ENCODE measurements at regions not wholly inside any gene's neighbourhood (a gene's known extent, or its start where the extent isn't known, plus 50 kb on each side); places are given as distances from the start of the nearest gene placed in this dataset.

DNA sequence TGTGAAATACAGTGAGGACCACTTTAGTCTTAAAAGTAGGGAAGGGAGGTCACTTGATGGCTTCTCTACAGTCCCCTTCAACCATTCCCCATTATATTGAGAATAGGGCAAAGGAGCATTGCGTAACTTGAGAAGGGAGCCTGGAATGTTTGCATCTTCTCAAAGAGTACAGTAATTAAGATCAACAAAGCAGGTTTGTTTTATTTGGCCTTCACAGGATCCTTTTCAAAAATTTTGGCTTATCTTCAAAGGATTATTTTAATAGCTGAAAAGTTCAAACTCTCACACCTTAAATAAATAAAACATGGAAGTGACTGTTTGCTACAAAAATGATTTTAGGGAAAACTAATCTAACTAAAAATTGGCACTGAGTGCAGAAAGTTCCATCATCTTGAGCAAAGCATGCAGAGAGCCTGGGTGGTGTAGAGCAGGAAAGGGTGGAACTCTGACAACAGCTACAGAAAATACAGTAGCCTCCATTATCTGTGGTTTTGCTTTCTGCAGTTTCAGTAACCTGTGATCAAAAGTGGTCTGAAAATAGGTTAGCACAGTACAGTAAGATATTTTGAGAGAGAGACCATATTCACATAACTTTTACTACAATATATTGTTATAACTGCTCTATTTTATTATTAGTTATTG is 214.0 kb downstream of the MDFIC start:
- in situ Hi-C loops (cut with MboI; ENCODE audit: low sequenced_read_pairs), result no loop called here
- CTCF ChIA-PET, result no interaction called here
- dilution Hi-C loops (cut with HindIII; ENCODE audit: low sequenced_read_pairs, unreplicated experiment), result no loop called here

More for the DNA sequence above, 214.0 kb downstream of the MDFIC start:
- Histone ChIP-seq H3K23ac (ENCODE audit: low read depth, low read length) (no peak overlapping the region), H3K4me2 (ENCODE audit: low read depth, low read length) (no peak overlapping the region), H2BK5ac (ENCODE audit: low read depth, low read length, poor library complexity, severe bottlenecking) (no peak overlapping the region), H3K27me3 (ENCODE audit: control insufficient read depth, insufficient read depth, low read length) (no peaks in the 10 kb centered on the region), H2AFZ (replicated peaks; ENCODE audit: low read length, poor library complexity) (no peak overlapping the region), H3K4me3 (ENCODE audit: insufficient read depth, low read depth, low read length) (no peak overlapping the region), H3K9me1 (ENCODE audit: insufficient read depth, low read length) (no peaks in the 10 kb centered on the region; the same call in 1 of the 2 replicates), H3K18ac (ENCODE audit: low read depth, low read length) (no peak overlapping the region), H4K20me1 (ENCODE audit: insufficient read depth, low read length) (no peaks in the 10 kb centered on the region), H3K79me1 (ENCODE audit: low read depth in 1 of 2, low read length in 2 of 2) (no peaks in the 10 kb centered on the region), H3K36me3 (ENCODE audit: control insufficient read depth, insufficient read depth, low read length) (no peaks in the 10 kb centered on the region), H2AK5ac (ENCODE audit: low read depth, low read length) (no peak overlapping the region), H3K9me3 (ENCODE audit: control insufficient read depth, insufficient read depth, low read length) (no peaks in the 10 kb centered on the region), H4K8ac (ENCODE audit: low read depth in 2 of 2, low read length in 2 of 2) (no peak overlapping the region), H2BK20ac (ENCODE audit: low read depth, low read length) (no peak overlapping the region), H4K91ac (ENCODE audit: insufficient read depth, low read depth, low read length) (no peak overlapping the region), H2BK120ac (ENCODE audit: low read depth, low read length) (no peak overlapping the region), H3K14ac (replicated peaks; ENCODE audit: low read depth, low read length) (no peak overlapping the region), H3K4me1 (ENCODE audit: control insufficient read depth, insufficient read depth, low read length) (0 out of 2 replicates have a peak, but pooled peaks cover 2% of the 10 kb centered on the region), H3K27ac (ENCODE audit: insufficient read depth, low read length) (no peak overlapping the region), H2BK15ac (ENCODE audit: low read depth, low read length) (no peak overlapping the region), H3K56ac (ENCODE audit: extremely low read depth, insufficient read depth, low read length) (no peak overlapping the region), H2AK9ac (replicated peaks; ENCODE audit: low read depth, low read length, poor library complexity) (no peak overlapping the region), H4K5ac (ENCODE audit: low read depth, low read length) (no peak overlapping the region), H3K4ac (ENCODE audit: low read depth, low read length) (no peak overlapping the region), H3K9ac (ENCODE audit: low read depth, low read length) (no peak overlapping the region)
- TF ChIP-seq NFE2L2 (IDR thresholded peaks at IDR 0.05; ENCODE audit: low read depth, low read length), result no peak
- TF ChIP-seq RFX5 (IDR thresholded peaks at IDR 0.05; ENCODE audit: low read depth, low read length), result no peak
- peak; percentile 90 for TF ChIP-seq CEBPB (IDR thresholded peaks at IDR 0.05; ENCODE audit: low read depth, low read length)
- TF ChIP-seq, protein P1, sequence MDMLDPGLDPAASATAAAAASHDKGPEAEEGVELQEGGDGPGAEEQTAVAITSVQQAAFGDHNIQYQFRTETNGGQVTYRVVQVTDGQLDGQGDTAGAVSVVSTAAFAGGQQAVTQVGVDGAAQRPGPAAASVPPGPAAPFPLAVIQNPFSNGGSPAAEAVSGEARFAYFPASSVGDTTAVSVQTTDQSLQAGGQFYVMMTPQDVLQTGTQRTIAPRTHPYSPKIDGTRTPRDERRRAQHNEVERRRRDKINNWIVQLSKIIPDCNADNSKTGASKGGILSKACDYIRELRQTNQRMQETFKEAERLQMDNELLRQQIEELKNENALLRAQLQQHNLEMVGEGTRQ (IDR thresholded peaks at IDR 0.05; ENCODE audit: low read depth, low read length), result no peak
- DNase-seq (no peak), ATAC-seq (ENCODE audit: low read depth) (peak; percentile 27; the same call in 1 of the 2 replicates)
- POLR2A ChIA-PET (ENCODE audit: unreplicated experiment), result interaction anchor here (0.6 kb wide), 1 partner anchor 1107 kb away, joined by 3 read pairs; no protein-coding TSS in a partner anchor
- BruUV-seq (replicated peaks), result no TSS peak
- intact Hi-C loops (cut with micrococcal nuclease), result no loop called here
- no CpG with 5 or more reads among the region's 1 CpG for WGBS, 2 experiments (ENCODE audit: extremely low coverage in 2 of 2, insufficient read length in 1 of 2)
